HepG2 (cell line): ENCODE measurements at regions not wholly inside any gene's neighbourhood (a gene's known extent, or its start where the extent isn't known, plus 50 kb on each side); places are given as distances from the start of the nearest gene placed in this dataset.

Experiments used
- ATAC-seq: fragments of 200-7000 bp; cut with Tn5 transposase; 3 replicates; pipeline ENCODE4 v1.9.1; 2020; ENCODE audit warnings: mild to moderate bottlenecking, moderate library complexity
- BruUV-seq: library from RNA; stranded (reverse); fragments of 400-500 nt; replicated peaks from 2 replicates; lab custom pipeline; 2021; lab: Mats Ljungman, UMichigan
- CTCF ChIA-PET: fragments of 300-600 bp; formaldehyde crosslinking; extraction: SDS; loops from one replicate; lab custom pipeline; 2021; ENCODE audit warnings: low total read pairs, inconsistent platforms, low intra/inter-chr PET ratio; lab: Yijun Ruan, JAX
- POLR2A ChIA-PET: fragments of 350-600 bp; sonication (Branson Sonifier 250); formaldehyde crosslinking; loops from one replicate; lab custom pipeline; 2020; ENCODE audit warnings: antibody characterized with exemption, inconsistent platforms; lab: Yijun Ruan, JAX
- DNase-seq: peaks from one replicate; pipeline ENCODE4 v3.0.0-alpha.2; 2015; ENCODE audit warnings: low spot score
- FAIRE-seq: peaks from 3 replicates; lab custom pipeline; 2011; peaks lifted over from hg19 to GRCh38; lab: Jason Lieb, UNC
- H2AFZ ChIP-seq: one replicate; pipeline ENCODE4 v1.6.1; 2011; ENCODE audit warnings: low read length, inconsistent platforms
- H3K27ac ChIP-seq: fragments of 300-600 bp; 3 replicates; pipeline ENCODE4 v1.8.0; 2011; ENCODE audit warnings: mixed run types, mild to moderate bottlenecking, mixed read lengths, low read length, inconsistent platforms; ENCODE audit not compliant: insufficient read depth; ENCODE audit errors: extremely low read length
- H3K27me3 ChIP-seq, 2 experiments: fragments of 200-600 bp in 1 of 2; 2 replicates in 1 of 2; 3 replicates in 1 of 2; pipeline versions ENCODE4 v1.6.0 to v1.8.0; 2011; ENCODE audit warnings: low read length in 2 of 2, mild to moderate bottlenecking in 2 of 2, moderate library complexity in 2 of 2, inconsistent platforms in 1 of 2; ENCODE audit not compliant: insufficient read depth in 2 of 2, control insufficient read depth in 1 of 2
- H3K36me3 ChIP-seq, 2 experiments: fragments of 200-600 bp in 1 of 2; replicated peaks in 1 of 2; 2 replicates in 1 of 2; 3 replicates in 1 of 2; pipeline versions ENCODE4 v1.5.1 to v1.8.0; 2011; ENCODE audit warnings: low read length in 2 of 2, inconsistent platforms in 1 of 2; ENCODE audit not compliant: insufficient read depth in 2 of 2, control insufficient read depth in 1 of 2
- H3K4me1 ChIP-seq: 2 replicates; pipeline ENCODE4 v1.5.1; 2012; ENCODE audit warnings: low read length, inconsistent platforms; ENCODE audit not compliant: insufficient read depth
- H3K4me2 ChIP-seq: 2 replicates; pipeline ENCODE4 v1.6.0; 2011; ENCODE audit warnings: low read depth, low read length, inconsistent platforms
- H3K4me3 ChIP-seq, 3 experiments: fragments of 200-600 bp in 1 of 3; sonication (generic), shearing (Covaris generic) in 1 of 3; replicated peaks in 1 of 3; 2 replicates each; pipeline ENCODE4 v1.5.1; 2011 to 2016; ENCODE audit warnings: low read length in 3 of 3, inconsistent platforms in 2 of 3, low read depth in 2 of 3, mild to moderate bottlenecking in 2 of 3, control low read depth in 1 of 3, mixed read lengths in 1 of 3; ENCODE audit not compliant: insufficient read depth in 1 of 3
- H3K79me2 ChIP-seq: one replicate; pipeline ENCODE4 v1.6.1; 2011; ENCODE audit warnings: low read length, inconsistent platforms; ENCODE audit not compliant: insufficient read depth
- H3K9ac ChIP-seq: 2 replicates; pipeline ENCODE4 v1.6.0; 2011; ENCODE audit warnings: mild to moderate bottlenecking, low read depth, low read length, inconsistent platforms; ENCODE audit not compliant: insufficient read depth
- H3K9me3 ChIP-seq: 2 replicates; pipeline ENCODE4 v1.5.1; 2012; ENCODE audit warnings: mild to moderate bottlenecking, low read length
- H4K20me1 ChIP-seq: 2 replicates; pipeline ENCODE4 v1.6.0; 2011; ENCODE audit warnings: inconsistent platforms, mild to moderate bottlenecking, low read length, moderate library complexity; ENCODE audit not compliant: insufficient read depth
- AHDC1 ChIP-seq: sonication (generic); formaldehyde crosslinking; IDR thresholded peaks from 2 replicates; pipeline ENCODE4 v1.5.1; 2020; ENCODE audit warnings: mild to moderate bottlenecking, missing genetic modification reagents, borderline replicate concordance
- AKAP8 ChIP-seq: sonication (generic); formaldehyde crosslinking; IDR thresholded peaks from 2 replicates; pipeline ENCODE4 v1.5.1; 2020; ENCODE audit warnings: mild to moderate bottlenecking, missing genetic modification reagents
- BCL6 ChIP-seq: IDR thresholded peaks from 2 replicates; pipeline ENCODE4 v1.6.1; 2016; ENCODE audit warnings: missing genetic modification reagents, missing compliant biosample characterization
- ELF4 ChIP-seq: sonication (generic); formaldehyde crosslinking; IDR thresholded peaks from 2 replicates; pipeline ENCODE4 v1.5.0; 2020; ENCODE audit warnings: missing genetic modification reagents, mild to moderate bottlenecking, moderate library complexity, borderline replicate concordance
- TBP ChIP-seq: sonication (generic); formaldehyde crosslinking; IDR thresholded peaks from 2 replicates; pipeline ENCODE4 v1.5.0; 2020; ENCODE audit warnings: missing genetic modification reagents
- ZNF224 ChIP-seq: sonication (generic); formaldehyde crosslinking; IDR thresholded peaks from 2 replicates; pipeline ENCODE4 v1.5.0; 2020; ENCODE audit warnings: mild to moderate bottlenecking, missing genetic modification reagents
- ZNF292 ChIP-seq: sonication (generic); formaldehyde crosslinking; IDR thresholded peaks from 2 replicates; pipeline ENCODE4 v1.8.1; 2022; ENCODE audit warnings: mild to moderate bottlenecking, low read depth, missing genetic modification reagents, borderline replicate concordance
- ZNF468 ChIP-seq: sonication (generic); formaldehyde crosslinking; IDR thresholded peaks from 2 replicates; pipeline ENCODE4 v1.8.0; 2022; ENCODE audit warnings: mild to moderate bottlenecking, moderate library complexity, missing genetic modification reagents
- ZNF567 ChIP-seq: sonication (generic); formaldehyde crosslinking; IDR thresholded peaks from 2 replicates; pipeline ENCODE4 v1.8.1; 2023; ENCODE audit warnings: mild to moderate bottlenecking, missing genetic modification reagents, borderline replicate concordance
- WGBS: methylation state at CpG from one replicate; pipeline ENCODE4 v1.1.6; 2017; ENCODE audit warnings: low lambda C conversion rate; 5-methylcytosine and 5-hydroxymethylcytosine counted together
- in situ Hi-C: cut with HindIII; loops from 2 replicates; pipeline ENCODE4 v1.10.0; 2017; ENCODE audit warnings: low pct_unique_long_range_greater_than_20kb; ENCODE audit not compliant: extremely low pct_ligation_motif_present
- intact Hi-C: fragments of 100-400 bp; cut with micrococcal nuclease; formaldehyde crosslinking; loops from one replicate; pipeline ENCODE4 v1.10.0; 2022; ENCODE audit not compliant: unreplicated experiment
- TF ChIP-seq, protein P1 (sequence below): sonication (generic); formaldehyde crosslinking; IDR thresholded peaks from 2 replicates; pipeline ENCODE4 v1.9.0; 2021; ENCODE audit warnings: missing genetic modification reagents, borderline replicate concordance

DNA sequence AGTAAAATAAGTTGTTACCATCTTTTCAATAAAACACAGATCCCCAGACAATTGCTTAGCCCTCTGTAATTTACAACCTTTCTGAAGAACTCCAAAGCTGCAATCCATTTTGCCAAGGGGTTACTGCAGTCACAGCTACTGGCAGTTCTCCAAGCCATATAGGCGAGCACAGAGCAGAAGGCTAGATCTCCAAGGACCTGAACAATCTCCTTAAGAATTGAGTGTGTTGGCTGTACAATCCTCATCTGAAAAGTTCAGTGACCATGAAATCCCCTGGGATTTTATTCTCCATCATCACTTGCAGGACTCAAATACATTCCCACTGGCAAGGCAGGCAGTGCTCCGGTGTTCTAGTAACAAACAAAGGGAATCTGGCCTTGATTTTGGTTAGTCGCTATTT lies 103.9 kb upstream of the LRP1B start:
- no peak for FAIRE-seq

DNA sequence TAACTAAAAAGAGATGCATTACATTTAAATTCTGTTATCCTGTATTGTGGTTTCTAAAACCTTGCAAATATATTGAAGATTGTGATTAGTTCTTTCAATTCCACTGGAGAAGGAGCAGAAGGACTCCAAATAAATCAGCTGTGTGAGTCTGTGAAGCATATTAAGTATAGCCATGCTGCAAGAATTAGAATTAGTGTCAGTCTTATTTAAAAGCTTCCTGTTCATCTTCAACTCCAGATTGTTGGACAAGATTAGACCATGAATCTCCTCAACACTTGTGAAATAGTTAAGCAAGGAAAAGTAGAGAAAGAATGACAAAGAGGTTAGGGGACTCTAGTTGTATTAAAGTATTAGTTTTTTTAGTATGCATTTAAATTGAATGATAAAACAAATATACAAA lies 92.5 kb upstream of the LRP1B start:
- Histone ChIP-seq H3K4me3 (no peak overlapping the region), H3K27ac (no peak overlapping the region), H3K27me3 (no peaks in the 10 kb centered on the region), H3K4me1 (no peaks in the 10 kb centered on the region), H3K79me2 (no peaks in the 10 kb centered on the region), H4K20me1 (no peaks in the 10 kb centered on the region), H3K36me3 (no peaks in the 10 kb centered on the region), H3K9me3 (no peaks in the 10 kb centered on the region), H2AFZ (no peak overlapping the region), H3K4me2 (no peak overlapping the region), H3K9ac (no peak overlapping the region)
- intact Hi-C loops, result no loop called here
- in situ Hi-C loops, result no loop called here
- CTCF ChIA-PET, result no interaction called here
- ATAC-seq (no peak), FAIRE-seq (no peak), DNase-seq (no peak)
- POLR2A ChIA-PET, result no interaction called here
- BruUV-seq, result no TSS peak
- TF ChIP-seq ZNF292 (CRISPR knock-in tag) (no peak), ZNF224 (CRISPR knock-in tag) (no peak), ZNF468 (CRISPR knock-in tag) (no peak), AKAP8 (CRISPR knock-in tag) (no peak), TBP (no peak), ELF4 (CRISPR knock-in tag) (no peak), ZNF567 (CRISPR knock-in tag) (no peak), AHDC1 (CRISPR knock-in tag) (no peak)

More for the DNA sequence above, 103.9 kb upstream of the LRP1B start:
- in situ Hi-C loops, result no loop called here
- DNase-seq (no peak), ATAC-seq (no peak)
- 2% methylated on average over 3 of the region's 3 CpGs for WGBS
- no peak for TF ChIP-seq BCL6
- TF ChIP-seq, protein P1, sequence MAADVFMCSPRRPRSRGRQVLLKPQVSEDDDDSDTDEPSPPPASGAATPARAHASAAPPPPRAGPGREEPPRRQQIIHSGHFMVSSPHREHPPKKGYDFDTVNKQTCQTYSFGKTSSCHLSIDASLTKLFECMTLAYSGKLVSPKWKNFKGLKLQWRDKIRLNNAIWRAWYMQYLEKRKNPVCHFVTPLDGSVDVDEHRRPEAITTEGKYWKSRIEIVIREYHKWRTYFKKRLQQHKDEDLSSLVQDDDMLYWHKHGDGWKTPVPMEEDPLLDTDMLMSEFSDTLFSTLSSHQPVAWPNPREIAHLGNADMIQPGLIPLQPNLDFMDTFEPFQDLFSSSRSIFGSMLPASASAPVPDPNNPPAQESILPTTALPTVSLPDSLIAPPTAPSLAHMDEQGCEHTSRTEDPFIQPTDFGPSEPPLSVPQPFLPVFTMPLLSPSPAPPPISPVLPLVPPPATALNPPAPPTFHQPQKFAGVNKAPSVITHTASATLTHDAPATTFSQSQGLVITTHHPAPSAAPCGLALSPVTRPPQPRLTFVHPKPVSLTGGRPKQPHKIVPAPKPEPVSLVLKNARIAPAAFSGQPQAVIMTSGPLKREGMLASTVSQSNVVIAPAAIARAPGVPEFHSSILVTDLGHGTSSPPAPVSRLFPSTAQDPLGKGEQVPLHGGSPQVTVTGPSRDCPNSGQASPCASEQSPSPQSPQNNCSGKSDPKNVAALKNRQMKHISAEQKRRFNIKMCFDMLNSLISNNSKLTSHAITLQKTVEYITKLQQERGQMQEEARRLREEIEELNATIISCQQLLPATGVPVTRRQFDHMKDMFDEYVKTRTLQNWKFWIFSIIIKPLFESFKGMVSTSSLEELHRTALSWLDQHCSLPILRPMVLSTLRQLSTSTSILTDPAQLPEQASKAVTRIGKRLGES (CRISPR knock-in tag), result no peak
- Histone ChIP-seq H2AFZ (no peak overlapping the region), H3K4me1 (no peaks in the 10 kb centered on the region), H3K36me3 (no peaks in the 10 kb centered on the region), H3K9ac (no peak overlapping the region), H4K20me1 (no peaks in the 10 kb centered on the region), H3K79me2 (no peaks in the 10 kb centered on the region), H3K27me3 (no peaks in the 10 kb centered on the region), H3K4me2 (no peak overlapping the region), H3K9me3 (no peaks in the 10 kb centered on the region), H3K4me3 (no peak overlapping the region), H3K27ac (no peak overlapping the region)
- POLR2A ChIA-PET, result no interaction called here
- intact Hi-C loops, result no loop called here
- BruUV-seq, result no TSS peak
- CTCF ChIA-PET, result no interaction called here
